SH-SY5Y (cell line): ENCODE measurements at regions not wholly inside any gene's neighbourhood (a gene's known extent, or its start where the extent isn't known, plus 50 kb on each side); places are given as distances from the start of the nearest gene placed in this dataset.

Experiments
- GATA2 ChIP-seq: IDR thresholded peaks from 2 replicates; pipeline ENCODE4 v1.6.1; 2011; ENCODE audit warnings: mild to moderate bottlenecking, low read depth, low read length
- GATA3 ChIP-seq: IDR thresholded peaks from 2 replicates; pipeline ENCODE4 v1.6.1; 2011; ENCODE audit warnings: low read depth, mild to moderate bottlenecking, low read length, moderate library complexity

DNA sequence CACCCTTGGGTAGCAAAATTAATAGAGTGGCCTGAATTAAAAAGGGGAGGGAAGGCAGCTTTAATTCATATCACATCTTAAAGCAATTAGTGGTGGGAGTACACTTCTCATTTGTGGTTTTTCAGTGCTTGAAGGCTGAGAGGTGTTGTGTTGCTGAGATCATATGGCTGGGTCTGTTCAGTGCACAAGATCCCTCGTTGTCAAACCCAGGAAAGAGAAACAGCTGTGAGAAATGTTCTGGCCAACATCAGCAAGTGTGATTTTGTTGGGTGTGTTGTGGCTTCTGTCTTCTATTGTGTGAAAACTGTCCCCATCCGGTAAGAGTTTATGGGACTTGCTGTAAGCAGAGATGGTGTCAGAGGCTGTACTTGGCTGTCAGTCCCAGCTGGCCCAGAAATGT is 197.9 kb upstream of the BMPER start:
- TF ChIP-seq GATA3 (no peak), GATA2 (no peak)
